H1 (cell line): ENCODE measurements at regions not wholly inside any gene's neighbourhood (a gene's known extent, or its start where the extent isn't known, plus 50 kb on each side); places are given as distances from the start of the nearest gene placed in this dataset.

Source experiments
- CTCF ChIA-PET: fragments of 300-600 bp; sonication (Branson Sonifier 250); formaldehyde crosslinking; loops from one replicate; lab custom pipeline; 2021; ENCODE audit not compliant: partially characterized antibody; lab: Charles Lee
- POLR2A ChIA-PET: fragments of 300-600 bp; sonication (Branson Sonifier 250); formaldehyde crosslinking; loops from one replicate; lab custom pipeline; 2021; ENCODE audit warnings: inconsistent platforms; ENCODE audit not compliant: partially characterized antibody; lab: Charles Lee
- DNase-seq, 2 experiments: peaks; one replicate each; pipeline versions ENCODE4 v3.0.0 to v3.0.0-alpha.2; 2010 to 2022; ENCODE audit warnings: low spot score in 2 of 2, low read depth in 1 of 2, mixed read lengths in 1 of 2
- FAIRE-seq: peaks from 2 replicates; lab custom pipeline; 2011; peaks lifted over from hg19 to GRCh38; lab: Jason Lieb, UNC
- H2AFZ ChIP-seq: 2 replicates; pipeline ENCODE4 v1.8.1; 2012; ENCODE audit warnings: low read length, inconsistent platforms
- H2AK5ac ChIP-seq: 2 replicates; pipeline ENCODE4 v1.6.1; 2013; ENCODE audit warnings: low read depth, low read length
- H2BK120ac ChIP-seq: replicated peaks from 2 replicates; pipeline ENCODE3; 2013; ENCODE audit warnings: low read depth, low read length, inconsistent platforms
- H2BK12ac ChIP-seq: 2 replicates; pipeline ENCODE4 v1.6.1; 2013; ENCODE audit warnings: low read depth, low read length
- H2BK15ac ChIP-seq: 2 replicates; pipeline ENCODE4 v1.6.1; 2013; ENCODE audit warnings: low read length
- H2BK20ac ChIP-seq: 2 replicates; pipeline ENCODE4 v1.6.1; 2013; ENCODE audit warnings: low read length
- H2BK5ac ChIP-seq: 2 replicates; pipeline ENCODE4 v1.6.1; 2013; ENCODE audit warnings: low read depth, low read length
- H3K14ac ChIP-seq: 2 replicates; pipeline ENCODE4 v1.6.1; 2013; ENCODE audit warnings: inconsistent platforms; ENCODE audit not compliant: insufficient read length
- H3K18ac ChIP-seq: 2 replicates; pipeline ENCODE4 v1.6.1; 2013; ENCODE audit warnings: low read length; ENCODE audit errors: extremely low read depth
- H3K23ac ChIP-seq: 2 replicates; pipeline ENCODE4 v1.6.1; 2013; ENCODE audit warnings: inconsistent platforms; ENCODE audit not compliant: insufficient read length
- H3K23me2 ChIP-seq: 2 replicates; pipeline ENCODE4 v1.6.1; 2013; ENCODE audit warnings: low read depth, low read length
- H3K27ac ChIP-seq: 2 replicates; pipeline ENCODE4 v1.6.1; 2011; ENCODE audit warnings: low read depth, low read length, inconsistent platforms
- H3K27me3 ChIP-seq, 4 experiments: replicated peaks in 1 of 4; 1 replicate in 1 of 4; 2 replicates in 3 of 4; pipeline versions ENCODE4 v1.6.1 to v1.8.1; 2011 to 2013; ENCODE audit warnings: low read length in 3 of 4, mild to moderate bottlenecking in 3 of 4, inconsistent platforms in 2 of 4, mixed read lengths in 2 of 4, moderate library complexity in 1 of 4; ENCODE audit not compliant: control insufficient read depth in 3 of 4, insufficient read depth in 3 of 4; ENCODE audit errors: extremely low read depth in 1 of 4
- H3K36me3 ChIP-seq, 4 experiments: 2 replicates each; pipeline versions ENCODE4 v1.6.1 to v1.8.1; 2011 to 2013; ENCODE audit warnings: mild to moderate bottlenecking in 4 of 4, low read length in 3 of 4, moderate library complexity in 2 of 4, control low read depth in 1 of 4, inconsistent platforms in 1 of 4; ENCODE audit not compliant: insufficient read depth in 4 of 4, control insufficient read depth in 2 of 4
- H3K4ac ChIP-seq: replicated peaks from 2 replicates; pipeline ENCODE3; 2013; ENCODE audit warnings: low read length, low read depth, mixed read lengths, inconsistent platforms; ENCODE audit not compliant: insufficient read length
- H3K4me1 ChIP-seq, 4 experiments: replicated peaks in 1 of 4; 1 replicate in 1 of 4; 2 replicates in 3 of 4; pipeline versions ENCODE4 v1.6.1 to v1.8.1; 2011 to 2013; ENCODE audit warnings: low read length in 3 of 4, inconsistent platforms in 2 of 4, mixed read lengths in 1 of 4; ENCODE audit not compliant: insufficient read depth in 4 of 4, control insufficient read depth in 3 of 4
- H3K4me2 ChIP-seq, 2 experiments: 2 replicates each; pipeline versions ENCODE4 v1.6.1 to v1.8.1; 2011 to 2013; ENCODE audit warnings: low read depth in 2 of 2, low read length in 2 of 2, control low read depth in 1 of 2, inconsistent platforms in 1 of 2, mild to moderate bottlenecking in 1 of 2; ENCODE audit not compliant: insufficient read depth in 1 of 2
- H3K4me3 ChIP-seq, 4 experiments: fragments of 200-600, 300-600 bp in 1 of 4; sonication (generic), shearing (Covaris generic), sonication (Bioruptor Twin) in 1 of 4; 2 replicates each; pipeline versions ENCODE4 v1.5.1 to v1.8.1; 2011 to 2016; ENCODE audit warnings: low read length in 4 of 4, low read depth in 3 of 4, control low read depth in 2 of 4, inconsistent platforms in 2 of 4, mild to moderate bottlenecking in 2 of 4, mixed read lengths in 1 of 4, moderate library complexity in 1 of 4; ENCODE audit not compliant: insufficient read depth in 2 of 4; ENCODE audit errors: extremely low read depth in 1 of 4
- H3K56ac ChIP-seq: replicated peaks from 2 replicates; pipeline ENCODE3; 2013; ENCODE audit warnings: low read depth, mild to moderate bottlenecking, mixed read lengths, low read length, inconsistent platforms; ENCODE audit not compliant: insufficient read length
- H3K79me1 ChIP-seq: 2 replicates; pipeline ENCODE4 v1.6.1; 2013; ENCODE audit warnings: low read depth, low read length, control low read depth
- H3K79me2 ChIP-seq, 2 experiments: 2 replicates each; pipeline versions ENCODE4 v1.6.1 to v1.8.1; 2012 to 2013; ENCODE audit warnings: low read length in 2 of 2, mild to moderate bottlenecking in 2 of 2, inconsistent platforms in 1 of 2; ENCODE audit not compliant: insufficient read depth in 2 of 2, control insufficient read depth in 1 of 2
- H3K9ac ChIP-seq, 4 experiments: replicated peaks in 1 of 4; 1 replicate in 1 of 4; 2 replicates in 3 of 4; pipeline versions ENCODE4 v1.6.1 to v1.8.1; 2011 to 2013; ENCODE audit warnings: low read depth in 3 of 4, low read length in 3 of 4, control low read depth in 2 of 4, mild to moderate bottlenecking in 2 of 4, moderate library complexity in 2 of 4, inconsistent platforms in 1 of 4; ENCODE audit errors: extremely low read depth in 1 of 4
- H3K9me3 ChIP-seq, 2 experiments: 2 replicates each; pipeline versions ENCODE4 v1.6.1 to v1.8.1; 2012 to 2013; ENCODE audit warnings: mild to moderate bottlenecking in 2 of 2, moderate library complexity in 2 of 2, control low read depth in 1 of 2, inconsistent platforms in 1 of 2, low read depth in 1 of 2, low read length in 1 of 2, mixed read lengths in 1 of 2; ENCODE audit not compliant: insufficient read depth in 2 of 2
- H4K20me1 ChIP-seq, 2 experiments: replicated peaks in 1 of 2; 2 replicates each; pipeline versions ENCODE3 to v1.8.1; 2011 to 2013; ENCODE audit warnings: inconsistent platforms in 2 of 2, low read length in 2 of 2, mild to moderate bottlenecking in 1 of 2; ENCODE audit not compliant: insufficient read depth in 2 of 2, control insufficient read depth in 1 of 2
- H4K5ac ChIP-seq: 2 replicates; pipeline ENCODE4 v1.6.1; 2013; ENCODE audit warnings: low read length, low read depth, mixed read lengths, inconsistent platforms; ENCODE audit not compliant: insufficient read length
- H4K8ac ChIP-seq: 2 replicates; pipeline ENCODE4 v1.8.0; 2013; ENCODE audit warnings: mild to moderate bottlenecking, moderate library complexity, low read length, inconsistent platforms; ENCODE audit not compliant: insufficient read depth; ENCODE audit errors: extremely low read depth
- H4K91ac ChIP-seq: replicated peaks from 2 replicates; pipeline ENCODE3; 2013; ENCODE audit warnings: low read length, mixed read lengths, inconsistent platforms; ENCODE audit not compliant: insufficient read length
- PHF8 ChIP-seq: fragments of 200-600 bp; sonication (generic); conservative IDR thresholded peaks from 2 replicates; pipeline ENCODE4 v1.7.1; 2012; ENCODE audit warnings: low read depth, mild to moderate bottlenecking, inconsistent platforms, low read length, moderate library complexity
- WGBS, 2 experiments: shearing (Covaris generic) in 1 of 2; methylation state at CpG; one replicate each; pipeline versions ENCODE4 v1.1.6 to v1.1.7; 2013 to 2015; ENCODE audit warnings: low lambda C conversion rate in 2 of 2, mixed read lengths in 2 of 2, inconsistent platforms in 1 of 2, low coverage in 1 of 2, missing lambda C conversion rate in 1 of 2; ENCODE audit not compliant: insufficient replicate concordance in 2 of 2, insufficient coverage in 1 of 2, insufficient read length in 1 of 2; ENCODE audit errors: extremely low coverage in 1 of 2, missing lambda C conversion rate in 1 of 2; 5-methylcytosine and 5-hydroxymethylcytosine counted together

DNA sequence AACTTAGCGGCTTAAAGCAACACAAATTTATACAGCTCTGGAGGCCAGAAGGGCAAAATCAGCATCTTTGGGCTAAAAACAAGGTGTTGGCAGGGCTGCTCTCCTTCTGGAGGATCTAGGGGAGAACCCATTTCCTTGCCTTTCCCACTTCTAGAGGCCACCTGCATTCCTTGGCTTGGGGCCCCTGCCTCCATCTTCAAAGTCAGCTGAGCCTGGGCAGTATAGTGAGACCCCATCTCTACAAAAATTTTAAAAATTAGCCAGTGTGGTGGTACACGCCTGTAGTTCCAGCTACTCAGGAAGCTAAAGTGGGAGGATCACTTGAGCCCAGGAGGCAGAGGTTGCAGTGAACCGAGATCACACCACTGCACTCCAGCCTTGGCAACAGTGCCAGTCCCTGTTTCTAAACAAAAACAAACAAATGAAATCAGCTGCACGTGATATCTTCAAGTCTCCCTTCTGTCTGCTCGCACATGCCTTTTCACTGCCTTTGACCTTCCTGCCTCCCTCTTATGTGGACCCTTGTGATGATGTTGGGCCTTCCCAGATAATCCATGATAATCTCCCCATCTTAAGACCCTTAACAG is 200.6 kb downstream of the ZFP36L2 start:
- no peak for TF ChIP-seq PHF8
- TF ChIP-seq, all 59 proteins: peak for 0
- Histone ChIP-seq H4K91ac (no peak overlapping the region), H3K4me3 (no peak overlapping the region), H2BK20ac (no peak overlapping the region; the same call in 1 of the 2 replicates), H3K23ac (no peak overlapping the region), H3K23me2 (no peaks in the 10 kb centered on the region), H3K4me2 (no peak overlapping the region), H3K79me1 (no peaks in the 10 kb centered on the region), H3K4me1 (peaks cover 2 to 10% (median 3%) of the 10 kb centered on the region in 4 experiments; a peak in 4 of 7 replicates), H3K18ac (no peak overlapping the region), H3K27me3 (no peaks in the 10 kb centered on the region), H3K56ac (no peak overlapping the region), H3K27ac (no peak overlapping the region), H2BK12ac (no peak overlapping the region), H2AFZ (no peak overlapping the region), H2BK120ac (no peak overlapping the region), H3K36me3 (no peaks in the 10 kb centered on the region), H2AK5ac (no peak overlapping the region), H3K9me3 (no peaks in the 10 kb centered on the region; a peak in 1 of 4 replicates), H2BK5ac (no peak overlapping the region; the same call in 1 of the 2 replicates), H3K14ac (no peak overlapping the region), H4K8ac (no peak overlapping the region), H2BK15ac (0 out of 2 replicates have a peak overlapping the region, but pooled peaks have one; percentile 55), H3K79me2 (no peaks in the 10 kb centered on the region), H4K20me1 (no peaks in the 10 kb centered on the region), H3K9ac (no peak overlapping the region), H4K5ac (no peak overlapping the region), H3K4ac (no peak overlapping the region)
- ChIA-PET POLR2A (no interaction called here), CTCF (interaction anchor here (0.7 to 8.5 kb wide), 31 partner anchors 9 to 561 kb away, joined by 3 to 94 read pairs (median 4); no protein-coding TSS in a partner anchor)
- 94% methylated on average over 5 of the region's 5 CpGs; no CpG with 5 or more reads in 1 of the 2 experiments for WGBS, 2 experiments
- DNase-seq (no peak), FAIRE-seq (no peak)
